Middle frontal gyrus (tissue), 1 donor: ENCODE measurements at regions not wholly inside any gene's neighbourhood (a gene's known extent, or its start where the extent isn't known, plus 50 kb on each side); places are given as distances from the start of the nearest gene placed in this dataset.
"Not testable (repeated sequence)": the region's sequence is repeated elsewhere in the genome, so short reads cannot be mapped to it uniquely, and the experiment has no call there.

Experiments
- DNase-seq: peaks from one replicate; pipeline ENCODE4 v3.0.0-alpha.2; 2015; ENCODE audit warnings: low spot score; ENCODE audit errors: extremely low spot score

DNA sequence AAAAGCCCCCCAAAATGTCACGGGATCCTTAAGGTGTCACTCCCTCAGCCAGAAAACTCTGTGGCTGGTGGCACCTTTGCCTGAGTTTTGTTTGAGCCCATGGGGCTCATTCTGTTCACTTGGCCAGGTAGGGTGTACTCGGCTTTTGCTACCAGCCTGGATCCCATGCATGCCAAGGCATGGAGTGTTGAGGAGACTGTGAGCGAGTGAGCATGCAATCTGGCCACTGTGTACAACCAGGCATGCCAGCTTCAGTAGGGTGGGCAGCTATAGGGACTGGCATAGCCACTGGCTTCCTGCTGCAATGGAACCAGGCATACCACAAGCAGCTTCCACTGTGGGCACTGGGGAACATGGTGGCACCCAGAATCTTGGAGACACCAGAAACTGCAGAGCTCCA lies 436.0 kb upstream of the GRM3 start:
- no peak for DNase-seq

DNA sequence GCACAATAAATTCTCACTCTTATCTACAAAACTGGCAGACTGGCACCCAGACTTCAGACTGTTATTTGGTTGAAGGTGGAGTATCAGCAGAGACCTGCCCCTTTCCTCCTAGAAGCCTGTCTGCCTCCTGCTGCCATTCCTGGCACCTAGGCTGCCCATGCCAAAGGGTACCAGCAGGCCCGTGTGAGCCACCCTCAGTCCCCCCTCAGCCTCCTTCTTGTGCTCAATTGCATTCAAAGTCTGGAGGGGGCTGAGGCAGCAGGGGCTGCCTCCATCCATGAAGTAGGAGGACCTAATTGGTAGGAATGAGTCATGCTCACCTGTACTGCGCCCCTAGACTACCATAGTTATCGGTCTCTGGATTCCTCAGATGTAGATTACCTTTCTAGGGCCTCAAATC lies 440.9 kb upstream of the GRM3 start:
- no peak for DNase-seq

DNA sequence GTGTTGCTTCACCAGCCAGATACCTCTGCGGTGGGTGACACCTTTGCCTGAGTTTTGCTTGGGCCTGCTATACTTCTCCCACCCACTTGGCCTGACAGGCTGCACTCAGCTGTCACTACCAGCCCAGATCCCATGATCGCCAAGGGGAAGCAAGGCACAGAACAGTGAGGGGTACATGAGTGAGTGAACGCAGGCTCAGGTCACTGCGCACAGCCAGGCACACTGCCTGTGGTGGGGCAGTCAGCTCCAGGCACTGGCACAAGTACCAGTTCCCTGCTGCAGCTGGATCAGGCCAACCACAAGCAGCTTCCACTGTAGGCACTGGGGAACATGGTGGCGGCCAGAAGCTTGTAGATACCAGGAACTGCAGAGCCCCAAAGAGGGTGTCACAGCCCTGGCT lies 441.9 kb upstream of the GRM3 start:
- DNase-seq, result no peak

GRCh38 chr7:86199881-86200614 lies 443.7 kb upstream of the GRM3 start:
- no peak for DNase-seq

GRCh38 chr7:86190351-86190750 lies 453.4 kb upstream of the GRM3 start:
- DNase-seq, result no peak

DNA sequence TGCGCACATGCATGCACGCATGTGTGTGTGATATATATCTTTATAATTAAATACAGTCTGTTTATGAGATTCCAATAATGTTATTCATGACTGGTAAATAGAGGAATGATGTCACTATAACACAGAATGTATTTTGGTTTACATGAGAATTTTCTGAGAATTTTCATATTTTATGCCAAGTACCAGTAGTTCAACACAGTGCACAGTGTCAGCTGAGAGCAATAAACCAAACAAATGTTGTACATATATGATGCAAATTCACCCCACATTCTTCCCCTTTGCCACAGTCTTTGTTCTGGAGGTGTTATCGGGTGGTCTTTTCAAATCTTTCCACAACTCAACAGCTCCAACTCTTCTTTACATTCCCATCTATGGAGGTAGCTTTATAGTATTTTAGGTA lies 462.2 kb upstream of the GRM3 start:
- no peak for DNase-seq

DNA sequence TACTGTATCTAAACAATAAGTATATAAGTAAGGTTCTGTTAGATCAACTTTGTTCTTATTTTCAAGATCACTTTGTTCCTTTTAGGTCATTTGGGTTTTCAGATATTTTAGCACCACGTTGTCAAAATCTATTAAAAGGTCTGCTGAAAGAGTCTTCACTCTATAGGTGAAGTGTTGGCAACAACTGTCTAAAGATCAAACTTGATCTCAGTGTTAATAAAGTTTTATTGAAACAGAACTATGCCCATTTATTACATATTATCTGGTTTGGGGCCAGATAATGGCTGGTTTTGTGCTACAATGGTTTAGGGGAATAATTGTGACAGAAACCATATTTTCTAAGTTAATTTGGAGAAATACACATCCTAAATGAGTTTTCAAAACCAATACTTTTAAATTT lies 478.9 kb upstream of the GRM3 start:
- DNase-seq, result no peak

DNA sequence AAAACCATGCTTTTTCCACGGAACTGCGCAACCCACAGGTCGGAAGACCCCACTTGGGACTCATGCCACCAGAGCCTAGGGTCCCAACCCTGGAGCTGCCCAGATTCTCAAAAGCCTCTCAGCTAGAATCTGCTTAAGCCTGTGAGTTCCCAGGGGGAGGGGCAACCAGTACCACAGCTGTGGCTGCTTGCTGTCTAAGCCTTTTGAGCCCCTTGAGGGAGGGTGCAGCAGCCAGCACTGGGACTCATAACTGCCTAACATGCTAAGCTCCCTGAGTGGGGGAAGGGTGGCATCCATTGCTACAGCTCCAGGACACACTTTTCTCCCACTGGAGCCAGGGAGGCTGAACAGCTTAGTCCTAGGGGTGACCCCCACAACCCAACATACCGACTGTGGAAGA lies 485.6 kb upstream of the GRM3 start:
- DNase-seq, result no peak

DNA sequence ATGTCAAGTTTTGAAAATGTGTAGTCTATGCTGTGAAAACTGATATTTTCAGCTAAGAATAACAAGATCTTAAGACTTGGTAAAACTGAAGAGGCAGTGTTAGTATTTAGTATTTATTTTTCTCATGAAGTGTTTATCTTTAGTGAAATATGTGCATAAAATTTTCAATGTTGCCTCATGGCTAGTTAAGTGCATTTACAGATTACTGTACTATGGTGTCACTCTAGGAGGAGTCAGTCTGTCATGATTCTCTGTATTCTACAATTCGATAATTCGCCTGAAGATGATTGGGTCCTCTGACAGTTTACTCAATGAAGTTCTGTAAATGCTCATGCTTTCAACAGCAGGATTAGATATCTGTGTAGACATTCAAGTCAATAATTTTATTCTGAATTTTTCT lies 488.1 kb upstream of the GRM3 start:
- DNase-seq, result no peak

- DNase-seq, result no peak
These were observed 490.8 kb upstream of the GRM3 start for GRCh38 chr7:86152926-86153325.

GRCh38 chr7:86149024-86149665 lies 494.6 kb upstream of the GRM3 start:
- no peak for DNase-seq

- DNase-seq, result no peak
These were observed 495.2 kb upstream of the GRM3 start for GRCh38 chr7:86148501-86148900.

DNA sequence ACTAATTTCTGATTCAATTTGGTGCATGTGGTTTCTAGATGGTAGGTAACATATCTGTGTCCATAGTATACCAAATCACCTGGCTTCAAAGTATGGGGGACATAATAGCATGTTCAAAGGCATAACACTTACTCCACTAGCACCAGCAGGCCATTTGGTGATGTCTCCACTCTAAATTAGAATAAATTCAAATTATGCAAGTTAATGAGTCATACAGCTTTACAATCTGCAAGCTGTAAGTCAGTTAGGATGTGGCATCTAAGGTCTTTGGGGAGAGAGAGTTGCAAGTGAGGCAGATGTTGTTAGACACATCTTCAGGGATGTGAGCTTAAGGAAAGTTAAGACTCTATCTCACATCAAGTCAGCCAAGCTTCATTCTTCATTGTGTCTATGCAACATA lies 506.4 kb upstream of the GRM3 start:
- DNase-seq, result no peak

- no peak for DNase-seq
These were observed 513.4 kb upstream of the GRM3 start for GRCh38 chr7:86130268-86130667.

DNA sequence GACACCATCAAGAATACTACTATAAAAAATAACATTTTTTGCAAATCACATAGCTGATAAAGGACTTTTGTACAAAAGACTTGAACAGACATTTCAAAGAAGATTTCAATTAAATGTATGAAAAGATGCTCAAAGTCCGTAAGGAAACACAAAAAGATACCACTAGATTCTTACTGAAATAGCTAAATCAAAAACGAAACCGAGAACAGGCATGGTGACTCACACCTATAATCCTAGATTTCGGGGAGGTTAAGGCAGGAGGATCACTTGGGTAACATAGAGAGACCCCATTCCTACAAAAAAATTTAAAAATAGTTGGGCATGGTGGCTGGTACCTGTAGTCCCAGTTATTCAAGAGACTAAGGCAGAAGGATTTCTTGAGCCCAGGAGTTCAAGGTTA lies 520.2 kb upstream of the GRM3 start:
- no peak for DNase-seq

- DNase-seq, result no peak
These were observed 549.5 kb upstream of the GRM3 start for GRCh38 chr7:86094166-86094669.

GRCh38 chr7:86091369-86091768 lies 552.3 kb upstream of the GRM3 start:
- DNase-seq, result no peak

DNA sequence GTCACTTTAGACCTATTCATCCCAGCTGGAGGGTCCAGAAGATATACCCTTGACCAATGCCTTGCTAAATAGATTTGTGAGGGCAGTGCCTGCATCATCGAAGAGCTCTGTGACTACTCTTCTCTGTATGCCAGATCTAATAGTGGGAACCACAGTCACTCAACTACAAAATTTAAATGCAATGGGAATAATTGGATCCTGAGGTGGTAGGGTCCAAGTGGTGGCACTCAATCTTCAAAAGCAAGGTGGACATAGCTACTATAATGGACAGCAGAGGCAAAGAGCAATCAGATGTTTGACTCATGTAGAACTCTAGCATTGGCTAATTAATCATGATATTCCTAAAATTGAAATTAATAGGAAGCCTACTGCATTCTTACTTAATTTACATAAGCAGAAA lies 554.3 kb upstream of the GRM3 start:
- DNase-seq, result no peak

- not testable (repeated sequence) for DNase-seq
These were observed 579.1 kb upstream of the GRM3 start for GRCh38 chr7:86064572-86064971.

DNA sequence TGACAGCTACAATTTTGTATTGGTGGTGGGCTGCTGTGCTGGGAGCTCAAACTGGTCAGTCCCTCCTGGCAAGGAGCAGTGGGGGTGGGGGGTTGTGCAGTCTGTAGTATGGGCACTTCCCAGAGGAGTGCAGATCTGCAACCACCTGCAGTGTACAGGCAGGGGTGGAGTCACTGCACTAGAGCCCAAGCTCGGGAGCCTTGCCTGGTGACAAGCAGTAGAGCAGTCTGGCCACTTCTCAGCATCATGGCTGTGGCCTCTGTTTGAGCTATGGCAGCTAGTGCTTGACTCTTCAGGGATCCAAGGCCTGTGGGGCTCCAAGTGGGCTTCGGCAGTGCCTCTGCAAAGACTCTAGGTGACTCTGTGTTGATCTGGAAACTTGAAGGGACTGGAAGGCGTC lies 585.1 kb upstream of the GRM3 start:
- no peak for DNase-seq

DNA sequence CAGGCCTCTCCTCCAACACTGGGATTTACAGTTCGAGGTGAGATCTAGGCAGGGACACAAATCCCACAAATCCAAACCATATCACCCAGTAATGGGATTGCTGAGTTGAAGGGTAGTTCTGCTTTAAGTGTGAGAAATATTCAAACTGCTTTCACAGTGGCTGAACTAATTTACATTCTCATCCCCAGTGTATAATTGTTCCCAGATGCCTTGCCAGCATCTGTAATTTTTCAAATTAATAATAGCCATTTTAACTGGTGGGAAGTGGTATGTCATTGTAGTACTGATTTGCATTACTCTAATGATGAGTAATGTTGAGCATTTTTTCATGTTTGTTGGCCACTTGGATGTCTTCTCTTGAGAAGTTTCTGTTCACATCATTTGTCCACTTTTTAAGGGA lies 592.8 kb upstream of the GRM3 start:
- no peak for DNase-seq

DNA sequence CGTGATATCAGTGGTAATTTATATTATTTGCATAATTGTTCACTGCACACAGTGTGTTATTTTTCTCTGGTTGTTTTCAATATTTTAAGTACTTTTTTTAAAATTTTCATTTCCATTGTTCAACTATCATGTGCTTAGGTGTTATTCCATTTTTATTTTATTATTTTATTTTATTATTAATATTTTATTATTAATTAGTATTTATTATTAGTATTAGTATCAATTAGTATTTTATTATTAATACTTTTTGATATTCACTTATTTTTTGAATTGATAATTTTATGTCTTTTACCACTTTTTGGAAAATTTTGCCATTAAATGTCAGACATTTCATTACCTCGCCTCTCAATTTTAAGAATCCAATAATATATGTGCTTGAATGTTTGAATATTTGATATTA lies 593.8 kb upstream of the GRM3 start:
- no peak for DNase-seq

GRCh38 chr7:86045197-86045596 lies 598.5 kb upstream of the GRM3 start:
- not testable (repeated sequence) for DNase-seq
